GM23338 (cell line): ENCODE measurements at regions not wholly inside any gene's neighbourhood (a gene's known extent, or its start where the extent isn't known, plus 50 kb on each side); places are given as distances from the start of the nearest gene placed in this dataset.

Source experiments
- ATAC-seq: fragments of 200-7000 bp; cut with Tn5 transposase; 3 replicates; pipeline ENCODE4 v1.9.1; 2020
- DNase-seq: peaks from one replicate; pipeline ENCODE4 v3.0.0-alpha.2; 2015; ENCODE audit warnings: low spot score
- H2AFZ ChIP-seq: fragments of 200-600 bp; sonication (generic); 2 replicates; pipeline ENCODE4 v1.8.0; 2016; ENCODE audit warnings: antibody characterized with exemption, mild to moderate bottlenecking, moderate library complexity
- H3F3A ChIP-seq: fragments of 200-600 bp; sonication (generic); replicated peaks from 2 replicates; pipeline ENCODE4 v1.8.0; 2017; ENCODE audit warnings: antibody characterized with exemption, mixed run types, low read depth
- H3K27ac ChIP-seq: fragments of 200-600 bp; sonication (generic); 2 replicates; pipeline ENCODE4 v1.6.1; 2016; ENCODE audit warnings: low read depth
- H3K27me3 ChIP-seq: fragments of 200-600 bp; sonication (generic); 2 replicates; pipeline ENCODE4 v1.8.0; 2016; ENCODE audit warnings: mild to moderate bottlenecking, mixed run types, moderate library complexity; ENCODE audit not compliant: insufficient read depth
- H3K36me3 ChIP-seq: fragments of 200-600 bp; sonication (generic); 2 replicates; pipeline ENCODE4 v1.8.0; 2016; ENCODE audit warnings: mild to moderate bottlenecking; ENCODE audit not compliant: insufficient read depth
- H3K4me1 ChIP-seq: fragments of 200-600 bp; sonication (generic); 2 replicates; pipeline ENCODE4 v1.8.0; 2016; ENCODE audit warnings: mild to moderate bottlenecking, moderate library complexity; ENCODE audit not compliant: insufficient read depth
- H3K4me2 ChIP-seq: fragments of 200-600 bp; sonication (generic); 2 replicates; pipeline ENCODE4 v1.7.1; 2017; ENCODE audit warnings: mixed run types
- H3K4me3 ChIP-seq: fragments of 200-600 bp; sonication (generic); 2 replicates; pipeline ENCODE4 v1.6.1; 2016; ENCODE audit warnings: mixed run types
- H3K79me2 ChIP-seq: fragments of 200-600 bp; sonication (generic); replicated peaks from 2 replicates; pipeline ENCODE4 v1.8.0; 2017; ENCODE audit warnings: mild to moderate bottlenecking; ENCODE audit not compliant: insufficient read depth
- H3K9me2 ChIP-seq: fragments of 200-600 bp; sonication (generic); 2 replicates; pipeline ENCODE4 v1.8.0; 2017; ENCODE audit not compliant: insufficient read depth
- H4K20me1 ChIP-seq: fragments of 200-600 bp; sonication (generic); replicated peaks from 2 replicates; pipeline ENCODE4 v1.8.0; 2017; ENCODE audit warnings: mild to moderate bottlenecking; ENCODE audit not compliant: insufficient read depth
- H3K27ac Mint-ChIP-seq: 2 replicates; pipeline ENCODE4 v1.8.0; 2020; ENCODE audit warnings: inconsistent platforms, mild to moderate bottlenecking, moderate library complexity, mixed read lengths
- H3K27me3 Mint-ChIP-seq: 3 replicates; pipeline ENCODE4 v1.8.0; 2022; ENCODE audit warnings: low read depth, mild to moderate bottlenecking, moderate library complexity, mixed read lengths, inconsistent platforms; ENCODE audit not compliant: insufficient read depth, poor library complexity
- H3K36me3 Mint-ChIP-seq: 3 replicates; pipeline ENCODE4 v1.8.0; 2021; ENCODE audit warnings: low read depth, mild to moderate bottlenecking, inconsistent platforms, moderate library complexity, mixed read lengths
- H3K4me1 Mint-ChIP-seq: 3 replicates; pipeline ENCODE4 v1.8.0; 2020; ENCODE audit warnings: mild to moderate bottlenecking, inconsistent platforms, mixed read lengths
- H3K4me3 Mint-ChIP-seq: 3 replicates; pipeline ENCODE4 v1.8.0; 2021; ENCODE audit warnings: moderate library complexity, mild to moderate bottlenecking, inconsistent platforms, mixed read lengths
- H3K9me3 Mint-ChIP-seq: 3 replicates; pipeline ENCODE4 v1.8.0; 2020; ENCODE audit warnings: moderate library complexity, mild to moderate bottlenecking, inconsistent platforms, mixed read lengths
- CREB1 ChIP-seq: fragments of 250-450 bp; sonication (Bioruptor Pico); IDR thresholded peaks from 2 replicates; pipeline ENCODE4 v1.5.0; 2020; ENCODE audit warnings: low read depth, mild to moderate bottlenecking, moderate library complexity
- CTCF ChIP-seq, 2 experiments: fragments of 200-600 bp in 1 of 2; sonication (generic) in 1 of 2; conservative IDR thresholded peaks; 2 replicates each; pipeline versions ENCODE4 v1.5.1 to v1.6.1; 2016 to 2017; ENCODE audit warnings: antibody characterized with exemption in 2 of 2, low read depth in 2 of 2, mild to moderate bottlenecking in 2 of 2, moderate library complexity in 1 of 2
- ETS1 ChIP-seq: IDR thresholded peaks from 2 replicates; pipeline ENCODE4 v1.6.1; 2016; ENCODE audit warnings: antibody characterized with exemption
- EZH2 ChIP-seq: fragments of 200-600 bp; sonication (generic); IDR thresholded peaks from one replicate; pipeline ENCODE4 v1.8.0; 2017; ENCODE audit warnings: antibody characterized with exemption, mild to moderate bottlenecking, low read depth; ENCODE audit not compliant: unreplicated experiment
- JUNB ChIP-seq: IDR thresholded peaks from one replicate; pipeline ENCODE4 v1.6.1; 2016; ENCODE audit warnings: antibody characterized with exemption; ENCODE audit not compliant: unreplicated experiment
- NANOG ChIP-seq: IDR thresholded peaks from 2 replicates; pipeline ENCODE4 v1.6.1; 2016; ENCODE audit warnings: antibody characterized with exemption, borderline replicate concordance
- REST ChIP-seq: IDR thresholded peaks from one replicate; pipeline ENCODE4 v1.6.1; 2018; ENCODE audit warnings: antibody characterized with exemption; ENCODE audit not compliant: unreplicated experiment
- STAT1 ChIP-seq: IDR thresholded peaks from one replicate; pipeline ENCODE4 v1.6.1; 2016; ENCODE audit warnings: antibody characterized with exemption; ENCODE audit not compliant: unreplicated experiment
- ZNF331 ChIP-seq: fragments of 250-450 bp; sonication (Bioruptor Pico); IDR thresholded peaks from 2 replicates; pipeline ENCODE4 v1.5.0; 2020; ENCODE audit warnings: low read depth, mild to moderate bottlenecking, moderate library complexity
- TF ChIP-seq, protein P1 (sequence below): fragments of 250-450 bp; sonication (Bioruptor Pico); IDR thresholded peaks from 2 replicates; pipeline ENCODE4 v1.5.0; 2020; ENCODE audit warnings: mild to moderate bottlenecking, moderate library complexity

DNA sequence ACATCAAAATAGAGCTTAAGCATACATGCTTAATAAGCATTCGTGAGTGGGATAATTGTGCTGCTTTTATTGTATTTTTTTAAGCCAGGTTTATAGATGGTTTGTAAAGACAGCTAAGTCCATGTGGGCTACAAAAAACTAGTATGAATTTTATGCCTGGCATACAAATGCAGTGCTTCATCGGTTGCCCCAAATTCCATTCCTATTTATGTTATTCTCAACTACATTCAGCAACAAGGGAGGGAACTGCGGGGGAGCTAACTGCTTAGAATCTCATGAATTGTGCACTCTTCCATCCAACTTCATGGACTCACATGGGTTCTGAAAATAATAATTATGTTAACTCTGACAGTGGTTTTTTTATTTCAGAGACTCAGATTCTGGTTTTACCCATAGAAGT, 199.2 kb downstream of the FAM170A start:
- TF ChIP-seq JUNB (no peak), STAT1 (no peak), EZH2 (no peak), CREB1 (no peak), ZNF331 (CRISPR knock-in tag) (no peak)
- TF ChIP-seq, protein P1, sequence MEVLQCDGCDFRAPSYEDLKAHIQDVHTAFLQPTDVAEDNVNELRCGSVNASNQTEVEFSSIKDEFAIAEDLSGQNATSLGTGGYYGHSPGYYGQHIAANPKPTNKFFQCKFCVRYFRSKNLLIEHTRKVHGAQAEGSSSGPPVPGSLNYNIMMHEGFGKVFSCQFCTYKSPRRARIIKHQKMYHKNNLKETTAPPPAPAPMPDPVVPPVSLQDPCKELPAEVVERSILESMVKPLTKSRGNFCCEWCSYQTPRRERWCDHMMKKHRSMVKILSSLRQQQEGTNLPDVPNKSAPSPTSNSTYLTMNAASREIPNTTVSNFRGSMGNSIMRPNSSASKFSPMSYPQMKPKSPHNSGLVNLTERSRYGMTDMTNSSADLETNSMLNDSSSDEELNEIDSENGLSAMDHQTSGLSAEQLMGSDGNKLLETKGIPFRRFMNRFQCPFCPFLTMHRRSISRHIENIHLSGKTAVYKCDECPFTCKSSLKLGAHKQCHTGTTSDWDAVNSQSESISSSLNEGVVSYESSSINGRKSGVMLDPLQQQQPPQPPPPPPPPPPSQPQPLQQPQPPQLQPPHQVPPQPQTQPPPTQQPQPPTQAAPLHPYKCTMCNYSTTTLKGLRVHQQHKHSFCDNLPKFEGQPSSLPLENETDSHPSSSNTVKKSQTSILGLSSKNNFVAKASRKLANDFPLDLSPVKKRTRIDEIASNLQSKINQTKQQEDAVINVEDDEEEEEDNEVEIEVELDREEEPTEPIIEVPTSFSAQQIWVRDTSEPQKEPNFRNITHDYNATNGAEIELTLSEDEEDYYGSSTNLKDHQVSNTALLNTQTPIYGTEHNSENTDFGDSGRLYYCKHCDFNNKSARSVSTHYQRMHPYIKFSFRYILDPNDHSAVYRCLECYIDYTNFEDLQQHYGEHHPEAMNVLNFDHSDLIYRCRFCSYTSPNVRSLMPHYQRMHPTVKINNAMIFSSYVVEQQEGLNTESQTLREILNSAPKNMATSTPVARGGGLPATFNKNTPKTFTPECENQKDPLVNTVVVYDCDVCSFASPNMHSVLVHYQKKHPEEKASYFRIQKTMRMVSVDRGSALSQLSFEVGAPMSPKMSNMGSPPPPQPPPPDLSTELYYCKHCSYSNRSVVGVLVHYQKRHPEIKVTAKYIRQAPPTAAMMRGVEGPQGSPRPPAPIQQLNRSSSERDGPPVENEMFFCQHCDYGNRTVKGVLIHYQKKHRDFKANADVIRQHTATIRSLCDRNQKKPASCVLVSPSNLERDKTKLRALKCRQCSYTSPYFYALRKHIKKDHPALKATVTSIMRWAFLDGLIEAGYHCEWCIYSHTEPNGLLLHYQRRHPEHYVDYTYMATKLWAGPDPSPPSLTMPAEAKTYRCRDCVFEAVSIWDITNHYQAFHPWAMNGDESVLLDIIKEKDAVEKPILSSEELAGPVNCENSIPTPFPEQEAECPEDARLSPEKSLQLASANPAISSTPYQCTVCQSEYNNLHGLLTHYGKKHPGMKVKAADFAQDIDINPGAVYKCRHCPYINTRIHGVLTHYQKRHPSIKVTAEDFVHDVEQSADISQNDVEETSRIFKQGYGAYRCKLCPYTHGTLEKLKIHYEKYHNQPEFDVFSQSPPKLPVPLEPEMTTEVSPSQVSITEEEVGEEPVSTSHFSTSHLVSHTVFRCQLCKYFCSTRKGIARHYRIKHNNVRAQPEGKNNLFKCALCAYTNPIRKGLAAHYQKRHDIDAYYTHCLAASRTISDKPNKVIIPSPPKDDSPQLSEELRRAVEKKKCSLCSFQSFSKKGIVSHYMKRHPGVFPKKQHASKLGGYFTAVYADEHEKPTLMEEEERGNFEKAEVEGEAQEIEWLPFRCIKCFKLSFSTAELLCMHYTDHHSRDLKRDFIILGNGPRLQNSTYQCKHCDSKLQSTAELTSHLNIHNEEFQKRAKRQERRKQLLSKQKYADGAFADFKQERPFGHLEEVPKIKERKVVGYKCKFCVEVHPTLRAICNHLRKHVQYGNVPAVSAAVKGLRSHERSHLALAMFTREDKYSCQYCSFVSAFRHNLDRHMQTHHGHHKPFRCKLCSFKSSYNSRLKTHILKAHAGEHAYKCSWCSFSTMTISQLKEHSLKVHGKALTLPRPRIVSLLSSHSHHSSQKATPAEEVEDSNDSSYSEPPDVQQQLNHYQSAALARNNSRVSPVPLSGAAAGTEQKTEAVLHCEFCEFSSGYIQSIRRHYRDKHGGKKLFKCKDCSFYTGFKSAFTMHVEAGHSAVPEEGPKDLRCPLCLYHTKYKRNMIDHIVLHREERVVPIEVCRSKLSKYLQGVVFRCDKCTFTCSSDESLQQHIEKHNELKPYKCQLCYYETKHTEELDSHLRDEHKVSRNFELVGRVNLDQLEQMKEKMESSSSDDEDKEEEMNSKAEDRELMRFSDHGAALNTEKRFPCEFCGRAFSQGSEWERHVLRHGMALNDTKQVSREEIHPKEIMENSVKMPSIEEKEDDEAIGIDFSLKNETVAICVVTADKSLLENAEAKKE (CRISPR knock-in tag): no peak
- H3K79me2 ChIP-seq: no peaks in the 10 kb centered on the region
- Mint-ChIP-seq H3K27ac (no peak overlapping the region), H3K9me3 (no peaks in the 10 kb centered on the region), H3K4me1 (no peaks in the 10 kb centered on the region), H3K36me3 (no peaks in the 10 kb centered on the region), H3K27me3 (no peaks in the 10 kb centered on the region), H3K4me3 (no peak overlapping the region)
- H3K27me3 ChIP-seq: no peaks in the 10 kb centered on the region
- H2AFZ ChIP-seq: no peak overlapping the region
- H3K4me2 ChIP-seq: no peak overlapping the region
- H3K9me2 ChIP-seq: no peaks in the 10 kb centered on the region
- no peaks in the 10 kb centered on the region for H3K36me3 ChIP-seq
- H3K4me3 ChIP-seq: no peak overlapping the region
- no peak overlapping the region for H3K27ac ChIP-seq
- no peak for ATAC-seq
- DNase-seq: no peak
- H4K20me1 ChIP-seq: no peaks in the 10 kb centered on the region
- H3K4me1 ChIP-seq: no peaks in the 10 kb centered on the region
- no peaks in the 10 kb centered on the region for H3F3A ChIP-seq

DNA sequence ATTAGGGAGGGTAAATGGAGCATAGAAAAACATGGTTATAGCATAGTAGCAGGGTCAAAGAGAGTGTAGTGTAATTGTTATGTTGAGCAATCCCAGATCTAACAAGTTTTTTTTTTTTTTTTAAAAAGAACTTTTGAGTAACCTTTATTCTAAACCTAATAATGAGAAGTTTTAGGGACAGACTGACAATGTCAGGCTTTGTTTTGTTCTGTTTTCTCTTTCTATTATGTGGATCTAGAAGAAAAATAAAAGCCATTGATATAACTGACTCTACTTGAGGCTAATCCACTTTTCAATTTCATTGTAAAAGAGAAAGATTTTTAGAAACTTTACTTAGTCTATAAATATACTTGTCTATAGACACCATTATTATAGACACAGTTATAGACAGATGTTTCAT, 200.0 kb downstream of the FAM170A start:
- DNase-seq (no peak), ATAC-seq (no peak)
- Histone ChIP-seq H3K9me2 (no peaks in the 10 kb centered on the region), H3K79me2 (no peaks in the 10 kb centered on the region), H3K27me3 (no peaks in the 10 kb centered on the region), H3K4me1 (no peaks in the 10 kb centered on the region), H3K4me3 (no peak overlapping the region), H4K20me1 (no peaks in the 10 kb centered on the region), H3K27ac (no peak overlapping the region), H3F3A (no peaks in the 10 kb centered on the region), H3K4me2 (no peak overlapping the region), H3K36me3 (no peaks in the 10 kb centered on the region), H2AFZ (no peak overlapping the region)
- H3K36me3 Mint-ChIP-seq: no peaks in the 10 kb centered on the region
- no peaks in the 10 kb centered on the region for H3K27me3 Mint-ChIP-seq
- no peaks in the 10 kb centered on the region for H3K9me3 Mint-ChIP-seq
- H3K27ac Mint-ChIP-seq: no peak overlapping the region
- H3K4me3 Mint-ChIP-seq: no peak overlapping the region
- no peaks in the 10 kb centered on the region for H3K4me1 Mint-ChIP-seq
- TF ChIP-seq STAT1 (no peak), ETS1 (no peak), REST (no peak), NANOG (no peak), CTCF (conservative IDR thresholded peaks at IDR 0.05; ENCODE audit: low read depth in 2 of 2) (no peak), EZH2 (no peak)
